CD8-positive, alpha-beta memory T cell (primary cell): ENCODE measurements at regions not wholly inside any gene's neighbourhood (a gene's known extent, or its start where the extent isn't known, plus 50 kb on each side); places are given as distances from the start of the nearest gene placed in this dataset.

Experiments
- CTCF ChIA-PET: fragments of 350-600 bp; sonication (Branson Sonifier 250); formaldehyde crosslinking; loops from one replicate; lab custom pipeline; 2021; ENCODE audit warnings: antibody characterized with exemption; lab: Charles Lee
- POLR2A ChIA-PET: fragments of 350-600 bp; sonication (Branson Sonifier 250); formaldehyde crosslinking; loops from one replicate; lab custom pipeline; 2021; ENCODE audit warnings: antibody characterized with exemption; lab: Charles Lee
- DNase-seq, 5 donors: peaks; one replicate each; pipeline versions ENCODE4 v3.0.0 to v3.0.0-alpha.2; 2020 to 2022; ENCODE audit warnings: mixed read lengths in 1 of 5
- H3K27ac ChIP-seq: one replicate; pipeline ENCODE4 v1.7.0; 2013; ENCODE audit warnings: low read depth, mild to moderate bottlenecking, low read length, moderate library complexity
- H3K27me3 ChIP-seq: 2 replicates; pipeline ENCODE4 v1.7.0; 2013; ENCODE audit warnings: low read length, mild to moderate bottlenecking; ENCODE audit not compliant: insufficient read depth, poor library complexity, severe bottlenecking
- H3K36me3 ChIP-seq: 2 replicates; pipeline ENCODE4 v1.7.0; 2013; ENCODE audit warnings: mild to moderate bottlenecking, low read length, moderate library complexity; ENCODE audit not compliant: insufficient read depth
- H3K4me1 ChIP-seq: 2 replicates; pipeline ENCODE4 v1.7.0; 2013; ENCODE audit warnings: mild to moderate bottlenecking, low read length, moderate library complexity; ENCODE audit not compliant: insufficient read depth
- H3K4me3 ChIP-seq: 2 replicates; pipeline ENCODE4 v1.7.0; 2013; ENCODE audit warnings: mild to moderate bottlenecking, low read length
- H3K9me3 ChIP-seq: 2 replicates; pipeline ENCODE4 v1.7.0; 2013; ENCODE audit warnings: mild to moderate bottlenecking, low read length
- H3K27ac Mint-ChIP-seq, 8 donors: one replicate each; pipeline ENCODE4 v1.8.0; 2020 to 2021; ENCODE audit warnings: mixed read lengths in 8 of 8, mild to moderate bottlenecking in 6 of 8, inconsistent platforms in 3 of 8, moderate library complexity in 3 of 8
- H3K27me3 Mint-ChIP-seq, 2 donors: one replicate each; pipeline ENCODE4 v1.8.0; 2020 to 2021; ENCODE audit warnings: mixed read lengths in 2 of 2, mild to moderate bottlenecking in 1 of 2, moderate library complexity in 1 of 2
- H3K36me3 Mint-ChIP-seq, 3 donors: one replicate each; pipeline ENCODE4 v1.8.0; 2020 to 2021; ENCODE audit warnings: mixed read lengths in 3 of 3, inconsistent platforms in 1 of 3, mild to moderate bottlenecking in 1 of 3
- H3K4me1 Mint-ChIP-seq, 3 donors: one replicate each; pipeline ENCODE4 v1.8.0; 2020 to 2021; ENCODE audit warnings: mixed read lengths in 3 of 3, inconsistent platforms in 1 of 3, mild to moderate bottlenecking in 1 of 3
- H3K4me3 Mint-ChIP-seq, 7 donors: one replicate each; pipeline ENCODE4 v1.8.0; 2020 to 2021; ENCODE audit warnings: mixed read lengths in 7 of 7, mild to moderate bottlenecking in 6 of 7, moderate library complexity in 4 of 7, inconsistent platforms in 2 of 7
- H3K9me3 Mint-ChIP-seq, 5 donors: one replicate each; pipeline ENCODE4 v1.8.0; 2020 to 2022; ENCODE audit warnings: mixed read lengths in 5 of 5, mild to moderate bottlenecking in 3 of 5, moderate library complexity in 2 of 5, inconsistent platforms in 1 of 5

- Mint-ChIP-seq H3K4me1 (no peaks in the 10 kb centered on the region), H3K36me3 (no peaks in the 10 kb centered on the region), H3K4me3 (no peak overlapping the region), H3K27me3 (peaks cover 9 to 49% of the 10 kb centered on the region in 2 donors), H3K9me3 (peaks cover 0 to 8% (median 4%) of the 10 kb centered on the region in 5 donors), H3K27ac (no peak overlapping the region)
- POLR2A ChIA-PET, result no interaction called here
- H3K27me3 ChIP-seq, result no peaks in the 10 kb centered on the region
- DNase-seq, result no peak
- H3K36me3 ChIP-seq, result no peaks in the 10 kb centered on the region
- H3K4me3 ChIP-seq, result no peak overlapping the region
- H3K9me3 ChIP-seq, result no peaks in the 10 kb centered on the region
- CTCF ChIA-PET, result no interaction called here
- H3K4me1 ChIP-seq, result no peaks in the 10 kb centered on the region
- H3K27ac ChIP-seq, result no peak overlapping the region
Measured at GRCh38 chr10:111231779-111232178, 154.9 kb downstream of the ADRA2A start.

DNA sequence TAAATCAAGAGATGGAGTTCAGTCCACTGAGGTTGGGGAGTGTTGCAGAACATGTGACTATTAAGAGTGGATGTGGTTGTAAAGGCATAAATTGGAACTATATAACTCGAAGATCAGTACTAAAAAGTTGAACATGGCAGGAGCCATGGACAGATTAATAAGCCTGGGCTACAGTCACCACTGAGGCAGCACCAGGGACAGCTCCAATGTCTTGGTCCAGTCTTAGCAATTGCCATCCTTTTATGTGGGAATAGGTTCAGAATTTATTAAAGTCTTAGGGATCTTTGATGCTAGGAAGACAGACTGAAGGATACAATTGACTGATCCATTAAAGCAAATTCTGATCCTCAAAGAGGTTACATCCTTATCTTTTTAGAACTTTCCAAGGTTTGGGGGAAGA lies 156.6 kb downstream of the ADRA2A start:
- DNase-seq, result no peak
- ChIA-PET POLR2A (no interaction called here), CTCF (no interaction called here)
- H3K27me3 ChIP-seq, result no peaks in the 10 kb centered on the region
- no peak overlapping the region for H3K4me3 Mint-ChIP-seq
- H3K36me3 ChIP-seq, result no peaks in the 10 kb centered on the region
- H3K9me3 Mint-ChIP-seq, result peaks cover 0 to 7% (median 4%) of the 10 kb centered on the region in 5 donors
- no peak overlapping the region for H3K27ac ChIP-seq
- H3K36me3 Mint-ChIP-seq, result no peaks in the 10 kb centered on the region
- H3K4me1 ChIP-seq, result no peaks in the 10 kb centered on the region
- H3K9me3 ChIP-seq, result no peaks in the 10 kb centered on the region
- no peaks in the 10 kb centered on the region for H3K4me1 Mint-ChIP-seq
- H3K4me3 ChIP-seq, result no peak overlapping the region
- H3K27ac Mint-ChIP-seq, result no peak overlapping the region
- H3K27me3 Mint-ChIP-seq, result peaks cover 15 to 49% of the 10 kb centered on the region in 2 donors

- H3K27me3 Mint-ChIP-seq, result peaks cover 15 to 46% of the 10 kb centered on the region in 2 donors
- no peak overlapping the region for H3K4me3 ChIP-seq
- POLR2A ChIA-PET, result no interaction called here
Measured at GRCh38 chr10:111234234-111234913, 157.5 kb downstream of the ADRA2A start.

DNA sequence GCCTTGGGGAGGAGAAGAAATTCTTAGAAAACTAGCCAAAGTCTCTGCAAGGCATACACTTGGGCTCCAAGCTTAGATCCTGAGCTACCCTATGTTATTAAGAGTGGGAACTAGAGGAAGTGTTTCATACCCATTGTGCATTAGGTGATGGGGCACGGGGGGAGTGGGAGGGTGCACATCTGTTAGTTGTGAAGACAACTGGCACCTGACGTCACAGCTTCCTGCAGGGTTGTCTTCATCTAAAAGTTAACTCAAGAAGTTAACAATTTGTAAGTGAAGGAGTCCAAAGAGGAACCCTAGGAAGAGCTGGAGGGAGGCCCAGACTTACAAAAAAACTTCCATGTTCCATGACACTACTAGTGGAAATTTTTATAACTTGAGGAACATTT lies 158.1 kb downstream of the ADRA2A start:
- Mint-ChIP-seq H3K27ac (no peak overlapping the region), H3K9me3 (peaks cover 0 to 4% (median 0%) of the 10 kb centered on the region in 5 donors), H3K4me3 (no peak overlapping the region), H3K27me3 (peaks cover 15 to 48% of the 10 kb centered on the region in 2 donors), H3K4me1 (no peaks in the 10 kb centered on the region), H3K36me3 (no peaks in the 10 kb centered on the region)
- no peaks in the 10 kb centered on the region for H3K9me3 ChIP-seq
- H3K4me1 ChIP-seq, result no peaks in the 10 kb centered on the region
- H3K4me3 ChIP-seq, result no peak overlapping the region
- H3K27me3 ChIP-seq, result no peaks in the 10 kb centered on the region
- no peak overlapping the region for H3K27ac ChIP-seq
- H3K36me3 ChIP-seq, result no peaks in the 10 kb centered on the region
- no peak for DNase-seq
- POLR2A ChIA-PET, result no interaction called here
- CTCF ChIA-PET, result no interaction called here

More at GRCh38 chr10:111234234-111234913, 157.5 kb downstream of the ADRA2A start:
- Mint-ChIP-seq H3K4me1 (no peaks in the 10 kb centered on the region), H3K4me3 (no peak overlapping the region), H3K9me3 (peaks cover 0 to 4% (median under 1%) of the 10 kb centered on the region in 5 donors), H3K36me3 (no peaks in the 10 kb centered on the region), H3K27ac (no peak overlapping the region)
- no peak for DNase-seq
- Histone ChIP-seq H3K27ac (no peak overlapping the region), H3K9me3 (no peaks in the 10 kb centered on the region), H3K4me1 (no peaks in the 10 kb centered on the region), H3K36me3 (no peaks in the 10 kb centered on the region), H3K27me3 (no peaks in the 10 kb centered on the region)
- CTCF ChIA-PET, result no interaction called here

- Mint-ChIP-seq H3K4me3 (no peak overlapping the region), H3K27me3 (peaks cover 9 to 35% of the 10 kb centered on the region in 2 donors), H3K9me3 (no peaks in the 10 kb centered on the region), H3K4me1 (no peaks in the 10 kb centered on the region), H3K27ac (no peak overlapping the region), H3K36me3 (no peaks in the 10 kb centered on the region)
- Histone ChIP-seq H3K27me3 (no peaks in the 10 kb centered on the region), H3K4me1 (no peaks in the 10 kb centered on the region), H3K36me3 (no peaks in the 10 kb centered on the region), H3K4me3 (no peak overlapping the region), H3K9me3 (no peaks in the 10 kb centered on the region), H3K27ac (no peak overlapping the region)
- ChIA-PET POLR2A (no interaction called here), CTCF (no interaction called here)
- DNase-seq, result no peak
Measured at GRCh38 chr10:111240348-111240747, 163.5 kb downstream of the ADRA2A start.

- H3K27me3 ChIP-seq, result no peaks in the 10 kb centered on the region
- H3K36me3 Mint-ChIP-seq, result no peaks in the 10 kb centered on the region
- H3K4me1 Mint-ChIP-seq, result no peaks in the 10 kb centered on the region
- POLR2A ChIA-PET, result no interaction called here
- H3K4me3 Mint-ChIP-seq, result no peak overlapping the region
- no peaks in the 10 kb centered on the region for H3K36me3 ChIP-seq
- no peak for DNase-seq
- H3K27ac Mint-ChIP-seq, result no peak overlapping the region
- H3K9me3 Mint-ChIP-seq, result no peaks in the 10 kb centered on the region
- H3K9me3 ChIP-seq, result no peaks in the 10 kb centered on the region
- no peak overlapping the region for H3K4me3 ChIP-seq
- no peaks in the 10 kb centered on the region for H3K4me1 ChIP-seq
- CTCF ChIA-PET, result no interaction called here
- H3K27me3 Mint-ChIP-seq, result peaks cover 7 to 40% of the 10 kb centered on the region in 2 donors
- H3K27ac ChIP-seq, result no peak overlapping the region
Measured at GRCh38 chr10:111243126-111243525, 166.3 kb downstream of the ADRA2A start.

DNA sequence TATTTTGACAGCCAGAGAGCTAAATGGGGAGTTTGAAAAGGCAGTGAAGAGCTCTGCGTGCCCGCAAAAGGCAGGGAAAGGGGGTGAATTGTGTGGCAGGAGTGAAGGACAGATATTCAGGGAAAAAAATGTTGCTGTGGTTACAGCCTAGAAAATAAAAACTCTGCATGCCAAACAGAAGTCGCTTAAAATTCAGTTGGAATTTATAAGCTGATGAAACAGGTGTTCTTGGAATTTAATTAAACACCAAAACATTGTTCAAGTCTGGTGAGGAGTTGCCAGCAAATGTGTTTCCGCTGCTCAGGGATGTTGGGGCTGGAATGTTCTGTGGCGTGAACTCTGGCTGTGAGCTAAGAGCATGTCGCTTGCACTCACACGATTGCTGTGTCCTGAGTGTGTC lies 169.3 kb downstream of the ADRA2A start:
- H3K9me3 Mint-ChIP-seq, result no peaks in the 10 kb centered on the region
- H3K4me1 ChIP-seq, result no peaks in the 10 kb centered on the region
- ChIA-PET POLR2A (no interaction called here), CTCF (no interaction called here)
- no peaks in the 10 kb centered on the region for H3K36me3 ChIP-seq
- no peak overlapping the region for H3K27ac Mint-ChIP-seq
- no peak for DNase-seq
- no peaks in the 10 kb centered on the region for H3K36me3 Mint-ChIP-seq
- H3K27me3 ChIP-seq, result no peaks in the 10 kb centered on the region
- H3K27me3 Mint-ChIP-seq, result peaks cover 5 to 51% of the 10 kb centered on the region in 2 donors
- no peaks in the 10 kb centered on the region for H3K9me3 ChIP-seq
- no peaks in the 10 kb centered on the region for H3K4me1 Mint-ChIP-seq
- H3K4me3 Mint-ChIP-seq, result no peak overlapping the region
- H3K27ac ChIP-seq, result no peak overlapping the region
- H3K4me3 ChIP-seq, result no peak overlapping the region

DNA sequence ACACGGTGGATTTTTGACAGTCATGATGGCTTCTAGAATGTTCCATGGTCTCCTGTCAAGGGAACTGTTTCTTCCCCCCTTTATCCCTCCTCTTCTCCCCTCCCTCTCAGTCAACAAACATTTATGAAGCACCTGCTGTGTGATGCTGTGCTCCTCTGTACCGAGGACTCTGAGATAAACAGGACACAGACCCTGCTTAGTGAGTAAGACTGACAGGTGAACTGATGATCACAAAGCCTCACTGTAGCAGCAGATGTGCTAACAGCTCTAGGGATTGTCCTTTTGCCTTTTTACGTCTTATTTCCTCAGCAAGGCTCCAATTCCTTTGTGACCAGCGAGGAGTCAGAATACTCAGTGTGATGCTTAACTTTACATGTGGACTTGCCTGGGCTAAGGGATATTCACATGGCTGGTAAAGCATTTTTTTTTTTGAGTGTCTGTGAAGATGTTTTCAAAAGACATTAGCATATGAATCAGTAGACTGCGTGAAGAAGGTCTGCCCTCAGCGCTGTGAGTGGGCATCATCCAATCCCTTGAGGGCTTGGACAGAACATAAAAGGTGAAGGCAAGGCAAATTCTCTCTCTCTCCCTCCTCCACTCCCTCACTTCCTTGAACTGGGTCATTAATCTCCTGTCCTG lies 170.1 kb downstream of the ADRA2A start:
- Histone ChIP-seq H3K4me1 (no peaks in the 10 kb centered on the region), H3K36me3 (no peaks in the 10 kb centered on the region), H3K27me3 (no peaks in the 10 kb centered on the region), H3K27ac (no peak overlapping the region), H3K9me3 (no peaks in the 10 kb centered on the region), H3K4me3 (no peak overlapping the region)
- ChIA-PET POLR2A (no interaction called here), CTCF (no interaction called here)
- Mint-ChIP-seq H3K9me3 (no peaks in the 10 kb centered on the region), H3K27ac (no peak overlapping the region), H3K4me3 (no peak overlapping the region), H3K36me3 (no peaks in the 10 kb centered on the region), H3K27me3 (peaks cover 8 to 56% of the 10 kb centered on the region in 2 donors), H3K4me1 (no peaks in the 10 kb centered on the region)
- DNase-seq, result no peak
